B cell (primary cell): ENCODE measurements at regions not wholly inside any gene's neighbourhood (a gene's known extent, or its start where the extent isn't known, plus 50 kb on each side); places are given as distances from the start of the nearest gene placed in this dataset.

ENCODE experiments used
- ATAC-seq: fragments of 200-7000 bp; cut with Tn5 transposase; one replicate; pipeline ENCODE4 v1.10.0; 2021; ENCODE audit warnings: low read depth, mild to moderate bottlenecking, moderate number of reproducible peaks, moderate library complexity
- CTCF ChIA-PET: fragments of 350-600 bp; sonication (Branson Sonifier 250); formaldehyde crosslinking; loops from one replicate; lab custom pipeline; 2021; ENCODE audit warnings: antibody characterized with exemption, inconsistent platforms; lab: Charles Lee
- POLR2A ChIA-PET: fragments of 350-600 bp; sonication (Branson Sonifier 250); formaldehyde crosslinking; loops from one replicate; lab custom pipeline; 2021; ENCODE audit warnings: antibody characterized with exemption; lab: Charles Lee
- DNase-seq: peaks from one replicate; pipeline ENCODE4 v3.0.0; 2013
- H2AFZ ChIP-seq: 2 replicates; pipeline ENCODE4 v1.6.1; 2012; ENCODE audit warnings: mild to moderate bottlenecking, low read depth, low read length; ENCODE audit not compliant: insufficient read depth, poor library complexity, severe bottlenecking
- H3K27ac ChIP-seq, 2 donors: 1 replicate in 1 of 2; 2 replicates in 1 of 2; pipeline ENCODE4 v1.5.1; 2012 to 2013; ENCODE audit warnings: low read length in 2 of 2, mild to moderate bottlenecking in 2 of 2, moderate library complexity in 1 of 2
- H3K27me3 ChIP-seq, 4 experiments: fragments of 200-600 bp in 1 of 4; sonication (generic) in 1 of 4; replicated peaks in 1 of 4; 1 replicate in 2 of 4; 2 replicates in 2 of 4; pipeline versions ENCODE4 v1.6.1 to v1.7.0; 2013 to 2016; ENCODE audit warnings: low read length in 3 of 4, mild to moderate bottlenecking in 2 of 4, mixed read lengths in 1 of 4, moderate library complexity in 1 of 4; ENCODE audit not compliant: insufficient read depth in 4 of 4, control insufficient read depth in 3 of 4; ENCODE audit errors: control extremely low read depth in 1 of 4
- H3K36me3 ChIP-seq, 2 experiments: replicated peaks in 1 of 2; 1 replicate in 1 of 2; 2 replicates in 1 of 2; pipeline versions ENCODE4 v1.6.1 to v1.7.1; 2013; ENCODE audit warnings: low read length in 1 of 2; ENCODE audit not compliant: insufficient read depth in 2 of 2, control insufficient read depth in 1 of 2; ENCODE audit errors: control extremely low read depth in 1 of 2, extremely low read depth in 1 of 2
- H3K4me1 ChIP-seq, 2 donors: fragments of 200-600 bp in 1 of 2; sonication (generic) in 1 of 2; 1 replicate in 1 of 2; 2 replicates in 1 of 2; pipeline versions ENCODE4 v1.5.1 to v1.6.1; 2013 to 2017; ENCODE audit warnings: low read length in 2 of 2; ENCODE audit not compliant: control insufficient read depth in 2 of 2, insufficient read depth in 2 of 2
- H3K4me2 ChIP-seq: replicated peaks from 2 replicates; pipeline ENCODE3; 2012; ENCODE audit warnings: mild to moderate bottlenecking, low read depth, low read length; ENCODE audit not compliant: poor library complexity, severe bottlenecking
- H3K4me3 ChIP-seq, 5 experiments: fragments of 200-600 bp in 1 of 5; sonication (generic) in 1 of 5; 1 replicate in 3 of 5; 2 replicates in 2 of 5; pipeline versions ENCODE4 v1.5.1 to v1.7.0; 2011 to 2016; ENCODE audit warnings: low read length in 4 of 5, mild to moderate bottlenecking in 4 of 5, low read depth in 2 of 5, control low read depth in 1 of 5, moderate library complexity in 1 of 5; ENCODE audit not compliant: insufficient read depth in 1 of 5; ENCODE audit errors: control extremely low read depth in 1 of 5, extremely low read depth in 1 of 5
- H3K79me2 ChIP-seq: fragments of 200-600 bp; sonication (generic); one replicate; pipeline ENCODE4 v1.6.0; 2016; ENCODE audit warnings: low read length; ENCODE audit not compliant: control insufficient read depth, insufficient read depth
- H3K9ac ChIP-seq: fragments of 200-600 bp; sonication (generic); 2 replicates; pipeline ENCODE4 v1.6.1; 2017; ENCODE audit warnings: mild to moderate bottlenecking, low read length, moderate library complexity
- H3K9me3 ChIP-seq, 3 donors: one replicate each; pipeline versions ENCODE4 v1.6.1 to v1.7.1; 2013; ENCODE audit warnings: low read length in 2 of 3; ENCODE audit not compliant: control insufficient read depth in 2 of 3, insufficient read depth in 1 of 3; ENCODE audit errors: control extremely low read depth in 1 of 3
- H4K20me1 ChIP-seq: 2 replicates; pipeline ENCODE4 v1.6.0; 2012; ENCODE audit warnings: mild to moderate bottlenecking, low read length; ENCODE audit not compliant: insufficient read depth, control insufficient read depth, poor library complexity, severe bottlenecking
- H3K27ac Mint-ChIP-seq: one replicate; pipeline ENCODE4 v1.8.0; 2021; ENCODE audit warnings: mixed read lengths
- H3K27me3 Mint-ChIP-seq: one replicate; pipeline ENCODE4 v1.8.0; 2021; ENCODE audit warnings: mixed read lengths
- H3K4me1 Mint-ChIP-seq: one replicate; pipeline ENCODE4 v1.8.0; 2021; ENCODE audit warnings: mixed read lengths
- H3K4me3 Mint-ChIP-seq: one replicate; pipeline ENCODE4 v1.8.0; 2021; ENCODE audit warnings: mixed read lengths
- H3K9me3 Mint-ChIP-seq: one replicate; pipeline ENCODE4 v1.8.0; 2022; ENCODE audit warnings: mixed read lengths; ENCODE audit not compliant: insufficient read depth
- CTCF ChIP-seq: fragments of 200-600 bp; IDR thresholded peaks from one replicate; pipeline ENCODE4 v1.8.0; 2022; ENCODE audit warnings: antibody characterized with exemption, mild to moderate bottlenecking
- EZH2 ChIP-seq: IDR thresholded peaks from 2 replicates; pipeline ENCODE4 v1.6.1; 2012; ENCODE audit warnings: borderline replicate concordance, low read depth, mild to moderate bottlenecking, moderate library complexity, low read length; ENCODE audit not compliant: insufficient read depth, poor library complexity, severe bottlenecking
- WGBS: methylation state at CpG from one replicate; pipeline ENCODE4 v1.1.5; 2013; ENCODE audit warnings: missing lambda C conversion rate; ENCODE audit not compliant: insufficient coverage; 5-methylcytosine and 5-hydroxymethylcytosine counted together
- intact Hi-C: fragments of 100-400 bp; cut with micrococcal nuclease; formaldehyde crosslinking; loops from one replicate; pipeline ENCODE4 v1.10.0; 2022

- ATAC-seq: no peak
- no peak overlapping the region for H3K4me3 Mint-ChIP-seq
- H3K4me1 Mint-ChIP-seq: no peaks in the 10 kb centered on the region
- peaks cover 4% of the 10 kb centered on the region for H3K9me3 Mint-ChIP-seq
- CTCF ChIA-PET: no interaction called here
- Histone ChIP-seq H4K20me1 (no peaks in the 10 kb centered on the region), H3K9ac (no peak overlapping the region), H3K4me3 (no peak overlapping the region), H2AFZ (no peak overlapping the region), H3K27ac (no peak overlapping the region), H3K79me2 (no peaks in the 10 kb centered on the region), H3K4me2 (no peak overlapping the region), H3K27me3 (no peaks in the 10 kb centered on the region), H3K4me1 (no peaks in the 10 kb centered on the region), H3K9me3 (peaks cover 0 to 4% (median 0%) of the 10 kb centered on the region in 3 donors), H3K36me3 (no peaks in the 10 kb centered on the region)
- intact Hi-C loops: no loop called here
- no peak for DNase-seq
- no CpG with 5 or more reads among the region's 3 CpGs for WGBS
- TF ChIP-seq EZH2 (no peak), CTCF (no peak)
- POLR2A ChIA-PET: no interaction called here
- H3K27ac Mint-ChIP-seq: no peak overlapping the region
- H3K27me3 Mint-ChIP-seq: no peaks in the 10 kb centered on the region
Observed at GRCh38 chr4:33579951-33580350, 2664.4 kb downstream of the ARAP2 start.

GRCh38 chr4:33592701-33593100 lies 2651.6 kb downstream of the ARAP2 start:
- H3K27me3 ChIP-seq: no peaks in the 10 kb centered on the region
- Mint-ChIP-seq H3K4me3 (no peak overlapping the region), H3K27me3 (no peaks in the 10 kb centered on the region), H3K4me1 (no peaks in the 10 kb centered on the region), H3K27ac (no peak overlapping the region), H3K9me3 (peaks cover 10% of the 10 kb centered on the region)
- no peaks in the 10 kb centered on the region for H3K36me3 ChIP-seq
- H3K4me3 ChIP-seq: no peak overlapping the region
- no peak for TF ChIP-seq EZH2
- no peak for TF ChIP-seq CTCF
- no peaks in the 10 kb centered on the region for H4K20me1 ChIP-seq
- DNase-seq: no peak
- no peak overlapping the region for H3K27ac ChIP-seq
- no peak overlapping the region for H3K4me2 ChIP-seq
- no peak overlapping the region for H3K9ac ChIP-seq
- no peaks in the 10 kb centered on the region for H3K4me1 ChIP-seq
- no peaks in the 10 kb centered on the region for H3K79me2 ChIP-seq
- no CpG with 5 or more reads among the region's 2 CpGs for WGBS
- intact Hi-C loops: no loop called here
- ChIA-PET POLR2A (no interaction called here), CTCF (no interaction called here)
- H3K9me3 ChIP-seq: peaks cover 0 to 27% (median 2%) of the 10 kb centered on the region in 3 donors
- no peak for ATAC-seq
- no peak overlapping the region for H2AFZ ChIP-seq
